Medulla oblongata (tissue), 1 donor: ENCODE measurements at regions not wholly inside any gene's neighbourhood (a gene's known extent, or its start where the extent isn't known, plus 50 kb on each side); places are given as distances from the start of the nearest gene placed in this dataset.

Experiments used
- DNase-seq: peaks from one replicate; pipeline ENCODE4 v3.0.0-alpha.2; 2015; ENCODE audit errors: extremely low spot score

- DNase-seq = no peak
Measured at GRCh38 chr4:164485136-164485535, 268.8 kb upstream of the SMIM31 start.

- DNase-seq = no peak
Measured at GRCh38 chr4:164488114-164488513, 265.8 kb upstream of the SMIM31 start.

- DNase-seq = no peak
Measured at GRCh38 chr4:164501074-164501473, 252.9 kb upstream of the SMIM31 start.

GRCh38 chr4:164503874-164504273 is 250.1 kb upstream of the SMIM31 start:
- DNase-seq = no peak

GRCh38 chr4:164508097-164508496 is 245.8 kb upstream of the SMIM31 start:
- DNase-seq = no peak

GRCh38 chr4:164508771-164509170 is 245.2 kb upstream of the SMIM31 start:
- DNase-seq = no peak

GRCh38 chr4:164509951-164510350 is 244.0 kb upstream of the SMIM31 start:
- no peak for DNase-seq

GRCh38 chr4:164512124-164512523 is 241.8 kb upstream of the SMIM31 start:
- DNase-seq = no peak

GRCh38 chr4:164514765-164515164 is 239.2 kb upstream of the SMIM31 start:
- no peak for DNase-seq

- no peak for DNase-seq
Measured at GRCh38 chr4:164524789-164525188, 229.1 kb upstream of the SMIM31 start.

GRCh38 chr4:164526933-164527583 is 226.9 kb upstream of the SMIM31 start:
- no peak for DNase-seq

GRCh38 chr4:164529058-164529457 is 224.9 kb upstream of the SMIM31 start:
- no peak for DNase-seq

GRCh38 chr4:164529486-164529885 is 224.4 kb upstream of the SMIM31 start:
- DNase-seq = no peak

GRCh38 chr4:164531336-164531735 is 222.6 kb upstream of the SMIM31 start:
- no peak for DNase-seq

- no peak for DNase-seq
Measured at GRCh38 chr4:164536814-164537213, 217.1 kb upstream of the SMIM31 start.

GRCh38 chr4:164538097-164538496 is 215.8 kb upstream of the SMIM31 start:
- no peak for DNase-seq

GRCh38 chr4:164540987-164541386 is 212.9 kb upstream of the SMIM31 start:
- DNase-seq = no peak

GRCh38 chr4:164542431-164542830 is 211.5 kb upstream of the SMIM31 start:
- no peak for DNase-seq

GRCh38 chr4:164550989-164551712 is 202.8 kb upstream of the SMIM31 start:
- no peak for DNase-seq

- no peak for DNase-seq
Measured at GRCh38 chr4:164551713-164552040, 202.3 kb upstream of the SMIM31 start.

GRCh38 chr4:164571593-164572390 is 182.1 kb upstream of the SMIM31 start:
- DNase-seq = no peak

- DNase-seq = no peak
Measured at GRCh38 chr4:164572877-164573279, 181.1 kb upstream of the SMIM31 start.

GRCh38 chr4:164575861-164576260 is 178.1 kb upstream of the SMIM31 start:
- no peak for DNase-seq
